ENCODE measurements at regions not wholly inside any gene's neighbourhood (a gene's known extent, or its start where the extent isn't known, plus 50 kb on each side); places are given as distances from the start of the nearest gene placed in this dataset.

DNA sequence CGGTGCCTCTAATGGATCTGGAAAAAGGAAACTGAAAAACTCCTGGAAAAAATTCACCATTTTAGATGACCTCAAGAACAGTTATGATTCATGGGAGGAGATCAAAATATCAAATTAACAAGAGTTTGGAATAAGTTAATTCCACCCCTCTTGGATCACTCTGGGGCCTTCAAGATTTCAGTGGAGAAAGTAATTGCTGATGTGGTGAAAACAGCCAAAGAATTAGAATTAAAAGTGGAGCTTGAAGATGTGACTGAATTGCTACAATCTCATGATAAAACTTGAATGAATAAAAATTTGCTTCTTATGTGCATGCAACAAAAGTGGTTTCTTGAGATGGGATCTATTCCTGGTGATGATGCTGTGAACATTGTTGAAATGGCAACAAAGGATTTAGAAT is 974.4 kb upstream of the GYPC start:
- no peak overlapping the region for H3K27ac Mint-ChIP-seq
- ChIA-PET CTCF (no interaction called here), POLR2A (no interaction called here)
- ATAC-seq (no peak), DNase-seq (no peak)
- no peaks in the 10 kb centered on the region for H3K36me3 Mint-ChIP-seq (ENCODE audit: low read depth)
- H3K9me3 Mint-ChIP-seq: peaks cover 2% of the 10 kb centered on the region
- H3K4me1 Mint-ChIP-seq (ENCODE audit: low read depth): no peaks in the 10 kb centered on the region
- intact Hi-C loops (cut with micrococcal nuclease): no loop called here
- H3K4me3 Mint-ChIP-seq: no peak overlapping the region
- TF ChIP-seq, protein P1, sequence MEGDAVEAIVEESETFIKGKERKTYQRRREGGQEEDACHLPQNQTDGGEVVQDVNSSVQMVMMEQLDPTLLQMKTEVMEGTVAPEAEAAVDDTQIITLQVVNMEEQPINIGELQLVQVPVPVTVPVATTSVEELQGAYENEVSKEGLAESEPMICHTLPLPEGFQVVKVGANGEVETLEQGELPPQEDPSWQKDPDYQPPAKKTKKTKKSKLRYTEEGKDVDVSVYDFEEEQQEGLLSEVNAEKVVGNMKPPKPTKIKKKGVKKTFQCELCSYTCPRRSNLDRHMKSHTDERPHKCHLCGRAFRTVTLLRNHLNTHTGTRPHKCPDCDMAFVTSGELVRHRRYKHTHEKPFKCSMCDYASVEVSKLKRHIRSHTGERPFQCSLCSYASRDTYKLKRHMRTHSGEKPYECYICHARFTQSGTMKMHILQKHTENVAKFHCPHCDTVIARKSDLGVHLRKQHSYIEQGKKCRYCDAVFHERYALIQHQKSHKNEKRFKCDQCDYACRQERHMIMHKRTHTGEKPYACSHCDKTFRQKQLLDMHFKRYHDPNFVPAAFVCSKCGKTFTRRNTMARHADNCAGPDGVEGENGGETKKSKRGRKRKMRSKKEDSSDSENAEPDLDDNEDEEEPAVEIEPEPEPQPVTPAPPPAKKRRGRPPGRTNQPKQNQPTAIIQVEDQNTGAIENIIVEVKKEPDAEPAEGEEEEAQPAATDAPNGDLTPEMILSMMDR (IDR thresholded peaks at IDR 0.05): no peak
- H3K27me3 Mint-ChIP-seq: no peaks in the 10 kb centered on the region

DNA sequence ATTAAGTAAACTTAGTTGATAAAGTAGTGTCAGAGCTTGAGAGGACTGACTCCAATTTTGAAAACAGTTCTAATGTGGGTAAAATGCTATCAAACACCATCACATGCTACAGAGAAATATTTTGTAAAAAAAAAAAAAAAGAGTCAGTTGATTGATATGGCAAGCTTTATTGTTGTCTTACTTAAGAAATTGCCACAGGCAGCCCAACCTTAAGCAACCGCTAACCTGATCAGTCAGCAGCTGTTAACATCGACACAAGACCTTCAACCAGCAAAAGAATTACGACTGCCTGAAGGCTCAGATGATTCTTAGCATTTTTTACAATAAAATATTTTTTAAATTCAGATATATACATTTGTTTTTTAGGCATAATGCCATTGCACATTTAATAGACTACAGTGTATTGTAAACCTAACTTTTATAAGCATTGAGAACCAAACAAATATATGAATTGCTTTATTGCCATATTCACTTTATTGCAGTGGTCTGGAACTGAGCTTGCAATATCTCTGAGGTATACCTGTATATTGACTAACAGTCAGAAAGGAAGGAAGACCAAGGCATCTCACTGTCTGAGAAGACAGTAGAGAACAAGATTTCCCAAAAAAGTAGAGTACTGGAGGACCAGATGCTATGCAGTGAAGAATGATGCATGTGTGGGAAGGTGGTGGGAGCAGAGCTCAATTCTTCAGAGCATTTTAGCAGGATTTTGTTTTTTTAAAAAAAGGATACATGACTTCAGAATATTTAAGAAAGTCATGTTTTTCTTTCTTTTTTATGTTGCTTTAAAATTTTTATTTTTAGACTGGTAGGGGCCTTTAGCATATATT is 973.8 kb upstream of the GYPC start:
- Mint-ChIP-seq H3K4me1 (ENCODE audit: low read depth) (no peaks in the 10 kb centered on the region), H3K4me3 (no peak overlapping the region), H3K27me3 (no peaks in the 10 kb centered on the region), H3K36me3 (ENCODE audit: low read depth) (no peaks in the 10 kb centered on the region), H3K9me3 (peaks cover 2% of the 10 kb centered on the region), H3K27ac (no peak overlapping the region)
- ChIA-PET CTCF (no interaction called here), POLR2A (no interaction called here)
- intact Hi-C loops (cut with micrococcal nuclease): no loop called here
- ATAC-seq (no peak), DNase-seq (no peak)
- TF ChIP-seq, protein P1 (IDR thresholded peaks at IDR 0.05): no peak

- Mint-ChIP-seq H3K27ac (no peak overlapping the region), H3K27me3 (no peaks in the 10 kb centered on the region), H3K36me3 (ENCODE audit: low read depth) (no peaks in the 10 kb centered on the region), H3K4me3 (no peak overlapping the region), H3K9me3 (peaks cover 2% of the 10 kb centered on the region), H3K4me1 (ENCODE audit: low read depth) (no peaks in the 10 kb centered on the region)
- TF ChIP-seq, protein P1 (IDR thresholded peaks at IDR 0.05): no peak
- CTCF ChIA-PET: no interaction called here
- ATAC-seq (no peak), DNase-seq (no peak)
- intact Hi-C loops (cut with micrococcal nuclease): no loop called here
- POLR2A ChIA-PET: interaction anchor here (1.5 kb wide), 1 partner anchor 15 kb away, joined by 4 read pairs; no protein-coding TSS in a partner anchor
Measured at GRCh38 chr2:125684256-125684655, 971.7 kb upstream of the GYPC start.

GRCh38 chr2:125684932-125685331 is 971.0 kb upstream of the GYPC start:
- Mint-ChIP-seq H3K4me3 (no peak overlapping the region), H3K4me1 (ENCODE audit: low read depth) (no peaks in the 10 kb centered on the region), H3K9me3 (peaks cover 2% of the 10 kb centered on the region), H3K27me3 (no peaks in the 10 kb centered on the region), H3K36me3 (ENCODE audit: low read depth) (no peaks in the 10 kb centered on the region), H3K27ac (no peak overlapping the region)
- ChIA-PET POLR2A (interaction anchor here (1.5 kb wide), 1 partner anchor 14 kb away, joined by 4 read pairs; no protein-coding TSS in a partner anchor), CTCF (no interaction called here)
- TF ChIP-seq, protein P1 (IDR thresholded peaks at IDR 0.05): no peak
- intact Hi-C loops (cut with micrococcal nuclease): no loop called here
- ATAC-seq (no peak), DNase-seq (no peak)

- no peak overlapping the region for H3K4me3 Mint-ChIP-seq
- no peaks in the 10 kb centered on the region for H3K27me3 Mint-ChIP-seq
- intact Hi-C loops (cut with micrococcal nuclease): no loop called here
- TF ChIP-seq, protein P1 (IDR thresholded peaks at IDR 0.05): no peak
- ATAC-seq (no peak), DNase-seq (no peak)
- no peaks in the 10 kb centered on the region for H3K9me3 Mint-ChIP-seq
- ChIA-PET POLR2A (no interaction called here), CTCF (no interaction called here)
- no peaks in the 10 kb centered on the region for H3K4me1 Mint-ChIP-seq (ENCODE audit: low read depth)
- no peaks in the 10 kb centered on the region for H3K36me3 Mint-ChIP-seq (ENCODE audit: low read depth)
- H3K27ac Mint-ChIP-seq: no peak overlapping the region
Measured at GRCh38 chr2:125696560-125696959, 959.4 kb upstream of the GYPC start.

Measured in activated CD8-positive, alpha-beta T cell treated with anti-CD3 and anti-CD28 coated beads for 36 hours (primary cell).